ENCODE measurements at regions not wholly inside any gene's neighbourhood (a gene's known extent, or its start where the extent isn't known, plus 50 kb on each side); places are given as distances from the start of the nearest gene placed in this dataset.

DNA sequence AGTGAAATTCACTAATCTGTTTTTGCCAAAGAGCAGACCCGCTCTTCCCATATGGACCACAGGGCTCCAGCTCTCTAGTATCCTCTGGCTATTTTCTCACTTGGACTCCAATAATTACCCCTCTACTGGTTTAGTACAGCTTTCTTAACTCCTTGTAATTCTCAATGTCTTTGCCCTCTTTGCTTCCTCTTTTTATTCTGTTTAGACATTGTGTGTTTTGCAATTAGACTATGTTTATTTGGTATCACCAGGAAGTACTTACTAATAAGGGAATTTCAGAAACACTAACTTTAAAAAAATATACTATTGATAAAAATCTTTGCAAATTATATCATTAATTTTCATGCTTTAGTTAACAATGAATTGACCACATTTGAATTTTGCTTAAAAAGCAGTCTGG lies 111.6 kb upstream of the OBI1 start:
- DNase-seq, result no peak

DNA sequence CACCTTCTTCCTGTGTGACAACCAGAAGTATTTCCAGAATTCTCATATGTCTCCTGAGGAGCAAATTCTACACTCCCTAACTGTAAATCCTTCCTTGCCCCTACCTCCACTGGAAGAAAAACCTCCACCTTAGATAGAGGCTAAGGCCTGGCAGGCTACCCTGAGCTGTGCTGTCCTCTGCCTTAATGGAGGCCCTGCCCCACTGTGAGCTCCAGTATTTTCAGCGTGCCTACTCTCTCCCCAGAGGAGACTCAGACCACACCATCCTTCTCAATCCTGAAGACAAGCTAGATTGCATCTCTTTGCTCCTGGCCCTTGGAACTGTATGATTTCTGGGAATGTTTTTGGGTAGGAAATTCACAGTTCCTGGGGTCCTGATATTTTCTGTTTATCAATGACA lies 110.0 kb upstream of the OBI1 start:
- no peak for DNase-seq

DNA sequence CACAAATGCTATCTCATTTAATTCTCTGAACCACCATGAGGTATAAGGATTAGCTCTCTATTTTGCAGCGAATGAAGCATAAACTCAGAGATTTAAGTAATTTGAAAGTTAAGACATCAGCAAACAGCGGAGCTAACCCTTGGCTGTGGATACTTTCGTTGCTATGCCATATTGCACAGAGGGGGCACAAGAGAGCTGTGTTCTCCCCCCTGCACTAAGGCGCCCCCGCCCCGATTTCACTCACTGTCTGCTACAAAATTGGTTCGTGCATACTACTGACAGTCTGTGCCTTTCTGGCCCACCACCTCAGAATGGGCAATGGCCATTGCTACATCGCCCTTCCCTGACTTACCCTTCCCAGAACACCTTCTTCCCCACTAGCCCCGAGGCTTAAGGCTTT lies 105.7 kb upstream of the OBI1 start:
- no peak for DNase-seq

DNA sequence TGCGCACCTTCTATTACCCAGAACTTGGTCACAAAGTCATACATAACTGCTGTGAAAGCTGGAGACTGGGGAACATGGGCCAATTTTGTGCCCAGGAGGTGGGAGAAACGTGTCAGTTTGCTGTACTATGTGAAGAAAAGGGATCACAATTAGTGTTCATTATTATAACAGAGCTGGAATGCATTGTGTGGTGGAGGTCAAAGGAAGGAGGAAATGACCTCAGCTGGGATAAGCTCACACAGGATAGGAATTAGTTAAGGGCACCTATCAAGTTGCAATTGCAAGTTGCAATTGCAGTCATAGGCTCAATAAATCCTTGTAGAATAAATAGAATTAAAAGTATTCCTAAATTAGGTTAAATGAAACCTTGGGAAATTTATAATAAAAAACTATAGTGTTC lies 103.9 kb upstream of the OBI1 start:
- no peak for DNase-seq

DNA sequence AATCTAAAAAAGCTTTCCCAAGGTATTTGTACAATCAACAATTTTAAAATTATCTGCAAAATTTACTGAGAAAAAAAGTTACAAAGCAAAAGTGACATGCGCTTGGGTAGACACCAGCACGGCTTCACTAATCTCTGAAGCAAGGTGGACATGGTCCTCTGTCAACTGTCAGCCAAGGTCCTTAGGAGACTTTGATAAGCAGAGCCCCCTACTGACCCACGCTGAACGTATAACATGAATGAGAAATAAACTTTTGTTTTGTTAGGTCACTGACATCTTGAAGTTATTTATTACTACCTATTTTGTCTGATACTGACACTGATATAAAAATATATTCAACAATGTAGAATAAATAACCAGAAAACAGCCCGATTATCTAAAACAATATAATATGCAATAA lies 100.7 kb upstream of the OBI1 start:
- no peak for DNase-seq

DNA sequence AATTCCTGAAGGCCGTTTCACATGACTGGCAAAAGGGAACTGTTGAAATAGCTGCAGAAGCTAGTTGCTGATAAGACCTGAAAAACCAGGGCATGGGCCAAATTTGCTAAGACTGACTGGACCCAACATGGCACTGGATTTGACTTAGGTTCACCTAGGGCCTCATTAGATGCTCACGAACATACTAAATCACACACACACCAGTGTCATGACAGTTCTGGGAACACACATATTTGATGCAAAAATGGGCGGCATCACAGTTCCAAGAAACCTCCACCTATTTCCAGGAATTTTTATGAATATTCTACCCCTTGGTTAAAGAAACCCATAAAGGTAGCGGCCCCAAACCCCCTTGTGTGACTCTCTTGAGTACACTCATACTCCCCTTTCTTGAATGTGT lies 99.6 kb upstream of the OBI1 start:
- DNase-seq, result no peak

DNA sequence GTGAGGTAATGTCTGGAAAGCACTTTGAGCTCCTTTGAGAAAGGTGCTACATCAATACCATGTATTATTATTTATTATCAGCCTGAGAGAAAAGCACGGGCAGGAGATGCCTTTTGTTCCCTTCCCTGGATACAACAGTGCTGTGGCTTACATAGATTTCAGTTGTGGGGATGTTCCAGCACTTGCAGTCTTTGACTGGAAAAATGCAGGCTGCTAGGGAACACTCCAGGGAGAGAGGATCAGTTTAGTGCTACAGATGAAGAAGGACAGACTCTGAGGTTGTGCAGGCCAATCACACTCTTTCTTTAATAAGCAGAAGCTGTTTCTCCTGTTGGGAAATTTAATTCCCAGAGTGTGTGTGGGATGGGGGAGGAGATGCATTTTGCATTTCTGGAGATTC lies 94.5 kb upstream of the OBI1 start:
- DNase-seq, result no peak

DNA sequence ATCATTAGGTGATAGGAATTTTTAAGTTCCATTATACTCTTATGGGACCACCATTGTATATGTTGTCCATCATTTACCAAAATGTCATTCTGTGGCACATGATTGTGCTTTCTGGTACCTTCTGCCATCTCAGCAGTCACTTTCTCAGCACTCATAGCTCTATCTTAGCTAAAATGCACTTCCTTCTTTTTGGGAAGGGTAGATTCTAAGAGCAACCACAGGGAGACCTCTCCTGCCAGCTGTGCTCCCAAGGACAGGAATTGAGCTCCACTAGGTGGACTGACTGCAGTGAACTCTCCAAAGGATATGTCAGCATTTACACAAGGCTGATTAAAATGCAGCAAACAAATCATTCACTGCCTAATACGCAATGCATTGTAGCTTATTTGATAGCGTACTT lies 91.8 kb upstream of the OBI1 start:
- DNase-seq, result no peak

DNA sequence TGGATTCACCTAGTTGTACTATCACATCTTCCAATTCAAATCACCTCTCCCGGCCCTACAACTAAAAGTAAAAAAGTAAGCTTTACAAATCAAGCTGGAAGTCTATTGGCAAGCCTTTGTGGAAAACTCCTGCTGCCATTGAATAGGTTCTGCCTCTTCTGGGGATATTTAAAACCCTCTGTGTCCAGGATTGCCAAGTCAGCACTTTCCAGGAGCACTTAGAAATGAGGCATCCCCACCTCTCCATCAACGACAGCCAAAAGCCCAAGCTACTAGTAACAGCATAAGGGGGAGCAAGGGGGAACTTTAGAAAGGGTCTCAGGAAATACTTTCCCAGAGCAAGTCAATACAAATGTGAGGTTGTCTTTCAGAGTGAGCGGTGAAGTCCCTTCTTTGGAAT lies 85.0 kb upstream of the OBI1 start:
- no peak for DNase-seq

DNA sequence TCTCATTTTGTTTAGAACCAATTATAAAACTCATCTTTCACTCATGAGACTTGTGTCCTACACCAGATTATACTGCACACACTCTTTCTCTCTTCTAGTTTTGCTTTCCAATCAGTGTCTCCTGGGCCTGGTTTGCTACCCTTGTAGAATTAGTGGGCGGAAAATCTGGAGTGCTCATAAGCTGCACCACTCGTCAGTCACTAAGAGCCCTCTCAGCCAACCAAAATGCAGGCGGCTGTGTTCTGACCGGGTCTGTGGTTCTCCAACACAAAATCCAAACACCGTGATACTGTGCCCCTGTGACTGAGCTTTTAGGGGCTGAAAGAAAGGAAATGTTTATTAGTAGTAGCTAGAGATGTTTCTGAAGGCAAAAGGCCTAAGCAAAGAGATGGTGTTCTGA lies 83.7 kb upstream of the OBI1 start:
- no peak for DNase-seq

DNA sequence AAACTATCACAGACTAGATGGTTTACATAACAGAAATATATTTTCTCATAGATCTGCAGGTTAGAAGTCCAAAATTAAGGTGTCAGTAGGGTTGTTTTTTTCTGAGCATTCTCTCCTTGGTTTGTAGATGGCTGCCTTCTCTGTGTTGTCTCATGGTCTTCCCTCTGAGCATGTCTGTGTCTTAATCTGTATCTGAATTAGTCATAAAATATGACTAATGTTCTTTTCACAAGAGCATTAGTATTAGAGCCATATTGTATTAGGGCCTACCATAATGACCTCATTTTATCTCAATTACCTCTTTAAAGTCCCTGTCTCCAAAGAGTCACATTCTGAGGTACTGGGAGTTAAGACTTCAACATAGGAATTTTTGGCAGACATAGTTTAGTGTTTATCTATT lies 77.2 kb upstream of the OBI1 start:
- no peak for DNase-seq

DNA sequence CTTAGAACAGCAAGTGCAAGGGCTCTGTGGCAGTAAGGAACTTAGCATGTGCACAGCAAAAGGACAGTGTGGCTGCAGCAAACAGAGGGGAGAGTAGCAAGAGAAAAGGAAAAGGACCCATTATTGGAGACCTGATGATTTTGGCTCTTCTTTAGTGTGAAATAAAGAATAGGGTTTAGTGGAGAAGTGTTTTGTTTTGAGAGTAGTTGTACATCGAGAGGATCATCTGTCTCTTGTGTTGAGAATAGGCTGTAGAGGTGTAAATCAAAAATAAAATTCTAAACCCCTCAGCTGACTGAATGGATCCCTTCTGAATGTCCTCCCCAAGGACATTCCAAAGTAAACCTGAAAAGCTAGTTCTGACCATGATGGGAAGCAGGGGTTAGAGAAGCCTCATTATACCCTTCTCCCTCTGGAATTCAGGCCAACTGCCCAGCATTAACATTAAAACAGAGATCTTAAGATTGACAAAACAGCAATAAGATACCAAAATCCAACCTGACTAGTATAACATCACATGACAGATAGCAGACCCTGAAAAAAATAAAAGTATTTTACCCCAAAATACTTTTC lies 73.6 kb upstream of the OBI1 start:
- no peak for DNase-seq

DNA sequence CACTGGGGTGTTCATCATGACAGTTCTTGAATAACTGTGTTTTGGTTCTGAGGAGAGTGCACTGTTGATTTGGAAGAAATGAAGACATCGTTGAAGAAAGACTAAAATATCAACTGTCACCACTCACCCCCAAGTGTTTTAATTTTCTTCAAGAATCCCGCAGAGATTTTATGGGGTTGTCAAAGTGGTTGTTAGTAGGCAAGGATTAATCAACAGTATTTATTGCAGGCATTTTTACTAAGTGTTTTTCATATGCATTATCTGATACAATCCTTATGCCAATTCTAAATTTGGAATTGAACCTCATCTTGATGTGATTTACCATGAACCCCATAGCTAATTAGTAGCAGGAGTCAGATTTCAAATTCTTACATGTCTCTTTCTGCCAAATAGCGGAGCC lies 63.7 kb upstream of the OBI1 start:
- DNase-seq, result no peak

DNA sequence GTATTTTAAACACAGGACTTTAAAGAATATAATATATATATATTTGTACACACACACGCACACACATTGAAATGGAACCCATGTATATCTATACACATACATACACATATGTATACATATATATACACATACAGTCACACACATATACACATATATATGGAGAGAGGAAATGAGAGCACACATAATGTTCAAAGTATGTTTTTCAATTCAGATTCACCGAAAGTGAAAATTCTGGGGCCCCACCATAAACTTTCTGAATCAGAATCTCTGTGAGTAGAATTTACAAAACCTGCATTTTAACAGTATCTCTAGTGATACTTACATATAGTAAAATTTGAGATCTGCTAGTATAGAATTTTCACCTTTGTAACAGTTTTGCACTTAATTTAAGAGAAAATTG lies 60.4 kb upstream of the OBI1 start:
- no peak for DNase-seq

DNA sequence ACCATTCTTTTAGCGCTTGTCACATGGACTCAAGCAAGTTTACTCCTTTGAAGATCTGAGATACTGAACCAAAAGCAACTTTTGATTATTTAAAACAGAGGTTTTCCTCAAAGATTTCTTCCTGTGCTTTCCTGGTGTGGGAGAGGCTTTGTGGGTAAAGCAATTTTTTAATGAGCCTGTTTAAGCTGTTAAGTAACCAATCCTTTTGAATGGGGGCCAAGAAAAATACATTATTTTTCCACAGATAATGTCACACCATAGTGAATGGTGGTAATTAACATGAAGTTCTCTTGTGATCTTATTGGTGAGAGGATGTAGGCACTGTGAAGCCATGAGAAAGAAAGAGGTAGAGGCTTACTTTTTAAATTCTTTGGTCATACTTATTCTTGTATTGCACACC lies 55.8 kb upstream of the OBI1 start:
- no peak for DNase-seq

DNA sequence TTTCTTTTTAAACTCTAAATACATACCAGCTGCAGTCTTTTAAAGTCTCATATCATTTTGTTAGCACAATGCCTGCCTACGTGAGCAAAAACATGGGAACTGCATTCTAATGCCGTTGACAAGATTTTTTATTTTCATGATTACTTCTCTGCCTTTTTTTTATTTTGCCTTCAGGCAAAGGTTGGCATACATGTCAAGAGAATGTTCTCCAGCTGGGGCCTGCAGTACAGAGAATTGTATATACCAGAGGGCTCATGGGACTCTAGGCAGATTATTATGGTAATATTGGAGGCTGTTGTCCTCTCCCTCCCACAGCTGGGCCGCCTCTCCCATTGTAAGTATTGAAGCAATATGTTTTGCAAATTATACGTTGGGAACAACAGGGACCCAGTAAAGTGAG lies 53.9 kb upstream of the OBI1 start:
- DNase-seq, result no peak

DNA sequence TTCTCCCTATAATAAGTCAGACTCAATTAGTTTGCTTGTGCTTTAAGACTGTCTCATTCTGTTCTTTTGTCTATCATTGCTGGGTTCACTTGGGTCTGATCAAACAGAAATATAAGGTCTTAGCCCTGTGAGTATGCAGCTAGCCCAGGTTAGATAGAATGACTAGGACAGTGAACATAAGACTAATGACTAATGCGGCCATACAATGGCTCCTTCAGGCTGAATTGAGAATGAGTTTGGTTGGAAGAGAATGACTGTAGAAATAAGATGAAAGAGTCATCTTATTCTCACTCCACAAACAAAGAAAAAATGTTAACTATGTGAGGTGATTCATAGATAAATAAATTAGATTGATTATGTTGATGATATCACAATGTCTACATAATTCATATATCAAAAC lies 50.1 kb upstream of the OBI1 start:
- DNase-seq, result no peak
